ENCODE measurements at regions not wholly inside any gene's neighbourhood (a gene's known extent, or its start where the extent isn't known, plus 50 kb on each side); places are given as distances from the start of the nearest gene placed in this dataset.
"Not testable (repeated sequence)": the region's sequence is repeated elsewhere in the genome, so short reads cannot be mapped to it uniquely, and the experiment has no call there.

- Histone ChIP-seq H3K4me1 (ENCODE audit: control insufficient read depth, insufficient read depth, low read length) (peaks cover 3% of the 10 kb centered on the region), H3K9me3 (ENCODE audit: control insufficient read depth, insufficient read depth, low read length) (no peaks in the 10 kb centered on the region), H3K27me3 (ENCODE audit: control insufficient read depth, insufficient read depth, low read length) (no peaks in the 10 kb centered on the region), H3K9ac (ENCODE audit: low read depth, low read length) (no peak overlapping the region), H3K4me3 (ENCODE audit: low read depth, low read length) (no peak overlapping the region), H3K36me3 (ENCODE audit: control insufficient read depth, insufficient read depth, low read length) (no peaks in the 10 kb centered on the region)
Measured at GRCh38 chr6:137573739-137574138, 79.5 kb upstream of the OLIG3 start.

- Histone ChIP-seq H3K4me3 (ENCODE audit: low read depth, low read length) (no peak overlapping the region), H3K27me3 (ENCODE audit: control insufficient read depth, insufficient read depth, low read length) (no peaks in the 10 kb centered on the region), H3K4me1 (ENCODE audit: control insufficient read depth, insufficient read depth, low read length) (peaks cover 2% of the 10 kb centered on the region), H3K36me3 (ENCODE audit: control insufficient read depth, insufficient read depth, low read length) (no peaks in the 10 kb centered on the region), H3K9me3 (ENCODE audit: control insufficient read depth, insufficient read depth, low read length) (no peaks in the 10 kb centered on the region), H3K9ac (ENCODE audit: low read depth, low read length) (no peak overlapping the region)
Measured at GRCh38 chr6:137579612-137580011, 85.4 kb upstream of the OLIG3 start.

GRCh38 chr6:137581019-137581707 lies 87.0 kb upstream of the OLIG3 start:
- Histone ChIP-seq H3K9ac (ENCODE audit: low read depth, low read length) (no peak overlapping the region), H3K36me3 (ENCODE audit: control insufficient read depth, insufficient read depth, low read length) (no peaks in the 10 kb centered on the region), H3K27me3 (ENCODE audit: control insufficient read depth, insufficient read depth, low read length) (no peaks in the 10 kb centered on the region), H3K4me1 (ENCODE audit: control insufficient read depth, insufficient read depth, low read length) (peaks cover 2% of the 10 kb centered on the region), H3K4me3 (ENCODE audit: low read depth, low read length) (no peak overlapping the region), H3K9me3 (ENCODE audit: control insufficient read depth, insufficient read depth, low read length) (no peaks in the 10 kb centered on the region)

- not testable (repeated sequence) for H3K4me1 ChIP-seq (ENCODE audit: control insufficient read depth, insufficient read depth, low read length); H3K9ac ChIP-seq (ENCODE audit: low read depth, low read length); H3K36me3 ChIP-seq (ENCODE audit: control insufficient read depth, insufficient read depth, low read length); H3K9me3 ChIP-seq (ENCODE audit: control insufficient read depth, insufficient read depth, low read length); H3K4me3 ChIP-seq (ENCODE audit: low read depth, low read length); H3K27me3 ChIP-seq (ENCODE audit: control insufficient read depth, insufficient read depth, low read length)
Measured at GRCh38 chr6:137583519-137583918, 89.3 kb upstream of the OLIG3 start.

- H3K4me3 ChIP-seq (ENCODE audit: low read depth, low read length): no peak overlapping the region
- H3K9ac ChIP-seq (ENCODE audit: low read depth, low read length): no peak overlapping the region
- H3K36me3 ChIP-seq (ENCODE audit: control insufficient read depth, insufficient read depth, low read length): no peaks in the 10 kb centered on the region
- peaks cover 3% of the 10 kb centered on the region for H3K27me3 ChIP-seq (ENCODE audit: control insufficient read depth, insufficient read depth, low read length)
- H3K4me1 ChIP-seq (ENCODE audit: control insufficient read depth, insufficient read depth, low read length): peaks cover 6% of the 10 kb centered on the region
- H3K9me3 ChIP-seq (ENCODE audit: control insufficient read depth, insufficient read depth, low read length): no peaks in the 10 kb centered on the region
Measured at GRCh38 chr6:137588472-137588871, 94.3 kb upstream of the OLIG3 start.

GRCh38 chr6:137589067-137589848 lies 95.1 kb upstream of the OLIG3 start:
- H3K36me3 ChIP-seq (ENCODE audit: control insufficient read depth, insufficient read depth, low read length): no peaks in the 10 kb centered on the region
- H3K27me3 ChIP-seq (ENCODE audit: control insufficient read depth, insufficient read depth, low read length): peaks cover 3% of the 10 kb centered on the region
- no peak overlapping the region for H3K4me3 ChIP-seq (ENCODE audit: low read depth, low read length)
- no peak overlapping the region for H3K9ac ChIP-seq (ENCODE audit: low read depth, low read length)
- no peaks in the 10 kb centered on the region for H3K9me3 ChIP-seq (ENCODE audit: control insufficient read depth, insufficient read depth, low read length)
- H3K4me1 ChIP-seq (ENCODE audit: control insufficient read depth, insufficient read depth, low read length): peaks cover 5% of the 10 kb centered on the region

- no peak overlapping the region for H3K9ac ChIP-seq (ENCODE audit: low read depth, low read length)
- no peaks in the 10 kb centered on the region for H3K36me3 ChIP-seq (ENCODE audit: control insufficient read depth, insufficient read depth, low read length)
- H3K27me3 ChIP-seq (ENCODE audit: control insufficient read depth, insufficient read depth, low read length): peaks cover 3% of the 10 kb centered on the region
- H3K4me3 ChIP-seq (ENCODE audit: low read depth, low read length): no peak overlapping the region
- H3K4me1 ChIP-seq (ENCODE audit: control insufficient read depth, insufficient read depth, low read length): peaks cover 5% of the 10 kb centered on the region
- no peaks in the 10 kb centered on the region for H3K9me3 ChIP-seq (ENCODE audit: control insufficient read depth, insufficient read depth, low read length)
Measured at GRCh38 chr6:137590684-137591083, 96.5 kb upstream of the OLIG3 start.

- no peaks in the 10 kb centered on the region for H3K4me1 ChIP-seq (ENCODE audit: control insufficient read depth, insufficient read depth, low read length)
Measured at GRCh38 chr6:137601471-137601870, 107.3 kb upstream of the OLIG3 start.

GRCh38 chr6:137602313-137603197 lies 108.4 kb upstream of the OLIG3 start:
- Histone ChIP-seq H3K9me3 (ENCODE audit: control insufficient read depth, insufficient read depth, low read length) (no peaks in the 10 kb centered on the region), H3K9ac (ENCODE audit: low read depth, low read length) (no peak overlapping the region), H3K4me1 (ENCODE audit: control insufficient read depth, insufficient read depth, low read length) (no peaks in the 10 kb centered on the region), H3K27me3 (ENCODE audit: control insufficient read depth, insufficient read depth, low read length) (no peaks in the 10 kb centered on the region), H3K4me3 (ENCODE audit: low read depth, low read length) (no peak overlapping the region), H3K36me3 (ENCODE audit: control insufficient read depth, insufficient read depth, low read length) (no peaks in the 10 kb centered on the region)

More at GRCh38 chr6:137601471-137601870, 107.3 kb upstream of the OLIG3 start:
- no peak overlapping the region for H3K9ac ChIP-seq (ENCODE audit: low read depth, low read length)
- H3K4me3 ChIP-seq (ENCODE audit: low read depth, low read length): no peak overlapping the region
- no peaks in the 10 kb centered on the region for H3K9me3 ChIP-seq (ENCODE audit: control insufficient read depth, insufficient read depth, low read length)
- H3K27me3 ChIP-seq (ENCODE audit: control insufficient read depth, insufficient read depth, low read length): no peaks in the 10 kb centered on the region
- H3K36me3 ChIP-seq (ENCODE audit: control insufficient read depth, insufficient read depth, low read length): no peaks in the 10 kb centered on the region

GRCh38 chr6:137610702-137611101 lies 116.5 kb upstream of the OLIG3 start:
- no peaks in the 10 kb centered on the region for H3K27me3 ChIP-seq (ENCODE audit: control insufficient read depth, insufficient read depth, low read length)
- H3K4me3 ChIP-seq (ENCODE audit: low read depth, low read length): no peak overlapping the region

GRCh38 chr6:137623293-137623692 lies 129.1 kb upstream of the OLIG3 start:
- H3K4me3 ChIP-seq (ENCODE audit: low read depth, low read length): no peak overlapping the region

More at GRCh38 chr6:137610702-137611101, 116.5 kb upstream of the OLIG3 start:
- Histone ChIP-seq H3K9ac (ENCODE audit: low read depth, low read length) (no peak overlapping the region), H3K9me3 (ENCODE audit: control insufficient read depth, insufficient read depth, low read length) (no peaks in the 10 kb centered on the region), H3K4me1 (ENCODE audit: control insufficient read depth, insufficient read depth, low read length) (peaks cover 12% of the 10 kb centered on the region), H3K36me3 (ENCODE audit: control insufficient read depth, insufficient read depth, low read length) (no peaks in the 10 kb centered on the region)

More at GRCh38 chr6:137623293-137623692, 129.1 kb upstream of the OLIG3 start:
- H3K9me3 ChIP-seq (ENCODE audit: control insufficient read depth, insufficient read depth, low read length): no peaks in the 10 kb centered on the region
- no peaks in the 10 kb centered on the region for H3K4me1 ChIP-seq (ENCODE audit: control insufficient read depth, insufficient read depth, low read length)
- no peaks in the 10 kb centered on the region for H3K27me3 ChIP-seq (ENCODE audit: control insufficient read depth, insufficient read depth, low read length)
- no peaks in the 10 kb centered on the region for H3K36me3 ChIP-seq (ENCODE audit: control insufficient read depth, insufficient read depth, low read length)
- H3K9ac ChIP-seq (ENCODE audit: low read depth, low read length): no peak overlapping the region

All from iPS-15b (cell line).